ENCODE measurements at regions not wholly inside any gene's neighbourhood (a gene's known extent, or its start where the extent isn't known, plus 50 kb on each side); places are given as distances from the start of the nearest gene placed in this dataset.

GRCh38 chr1:216923601-216924000 is 200.4 kb upstream of the ESRRG start:
- no peak for TF ChIP-seq POLR2A (IDR thresholded peaks at IDR 0.05)
- no peak for TF ChIP-seq POLR2AphosphoS5 (IDR thresholded peaks at IDR 0.05)
